Middle frontal gyrus (tissue), 1 donor: ENCODE measurements at regions not wholly inside any gene's neighbourhood (a gene's known extent, or its start where the extent isn't known, plus 50 kb on each side); places are given as distances from the start of the nearest gene placed in this dataset.

Source experiments
- DNase-seq: peaks from one replicate; pipeline ENCODE4 v3.0.0-alpha.2; 2015; ENCODE audit warnings: low spot score; ENCODE audit errors: extremely low spot score

- no peak for DNase-seq
These were observed 102.3 kb upstream of the PFN2 start for GRCh38 chr3:150073031-150073430.

DNA sequence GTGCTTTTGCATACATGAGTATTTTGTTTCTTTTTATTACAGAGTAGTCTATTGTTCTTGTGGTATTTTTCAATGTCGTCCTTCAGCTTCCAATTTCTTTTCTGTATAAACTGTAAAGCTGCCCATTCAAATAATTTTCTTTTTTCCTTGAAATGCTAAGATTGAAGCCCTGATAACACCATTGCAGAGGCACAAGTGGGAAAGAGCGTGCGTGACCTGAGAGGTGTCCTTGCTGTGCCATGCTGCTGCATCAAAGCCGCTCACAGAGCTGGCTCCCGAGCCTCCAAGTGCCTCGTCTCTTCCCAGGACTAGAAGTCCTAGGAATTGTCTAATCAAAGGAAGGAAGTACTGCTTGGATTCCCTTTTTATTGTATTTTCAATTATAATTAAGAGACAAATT, 101.9 kb upstream of the PFN2 start:
- no peak for DNase-seq

DNA sequence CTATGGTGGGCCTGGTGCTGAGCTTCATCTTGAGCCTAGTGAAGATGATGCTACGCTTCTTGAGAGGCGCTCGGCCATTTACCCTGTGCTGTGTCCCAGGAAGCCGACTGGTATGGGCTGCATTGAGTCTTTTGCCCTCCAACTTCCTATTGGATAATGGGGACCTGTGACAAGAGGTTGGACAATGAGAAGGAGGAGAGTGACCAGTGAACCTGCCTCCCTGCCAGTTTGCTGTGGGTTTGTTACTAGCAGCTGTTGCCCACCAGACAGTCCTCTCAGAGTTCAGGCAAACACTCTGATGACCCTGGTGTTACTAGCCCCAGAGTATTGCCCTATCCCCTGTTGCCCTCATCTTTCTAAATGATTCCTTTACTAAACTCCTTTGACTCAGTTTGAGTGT, 99.6 kb upstream of the PFN2 start:
- DNase-seq, result no peak

DNA sequence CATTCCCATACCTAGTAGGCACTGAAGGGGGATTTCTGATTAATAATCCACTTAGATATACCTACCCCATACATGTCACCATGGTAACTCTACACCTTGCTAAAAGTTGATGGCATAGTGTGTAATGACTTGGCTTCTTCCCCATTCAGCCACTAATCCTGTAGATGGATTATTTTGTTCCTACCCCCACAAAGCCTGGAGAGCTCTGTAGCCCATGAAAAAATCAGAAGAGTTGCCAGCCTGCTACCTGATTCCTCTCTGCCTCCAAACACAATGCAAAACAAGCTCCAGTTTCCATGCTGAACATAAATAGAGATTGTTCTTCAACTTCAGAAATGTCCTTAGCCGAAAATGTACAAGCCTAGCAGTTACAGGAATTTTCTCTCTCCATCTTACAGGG, 98.9 kb upstream of the PFN2 start:
- no peak for DNase-seq

GRCh38 chr3:150069154-150069527, 98.4 kb upstream of the PFN2 start:
- no peak for DNase-seq

GRCh38 chr3:150068440-150069153, 97.9 kb upstream of the PFN2 start:
- no peak for DNase-seq

DNA sequence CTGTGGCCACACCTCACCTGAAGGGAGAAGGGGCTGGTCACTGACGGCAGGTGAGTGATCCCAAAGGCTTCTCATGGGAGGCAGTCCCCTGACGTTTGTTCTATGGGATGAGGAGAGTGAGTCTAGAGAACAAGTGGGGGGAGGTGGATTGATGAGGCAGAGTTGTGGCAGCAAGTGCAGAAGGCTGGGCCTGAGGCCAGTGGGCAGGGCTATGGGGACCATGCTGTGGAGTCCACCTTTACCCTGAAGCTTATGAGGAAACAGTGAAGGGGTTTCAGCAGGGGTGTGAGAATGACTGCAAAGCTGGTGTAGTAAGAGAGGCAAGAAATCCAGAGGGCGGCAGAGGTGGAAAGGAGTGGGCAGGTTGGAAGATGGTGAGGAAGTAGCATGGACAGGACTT, 96.9 kb upstream of the PFN2 start:
- DNase-seq, result no peak

- DNase-seq, result no peak
These were observed 94.3 kb upstream of the PFN2 start for GRCh38 chr3:150064971-150065370.

GRCh38 chr3:150063237-150063636, 92.5 kb upstream of the PFN2 start:
- DNase-seq, result no peak

DNA sequence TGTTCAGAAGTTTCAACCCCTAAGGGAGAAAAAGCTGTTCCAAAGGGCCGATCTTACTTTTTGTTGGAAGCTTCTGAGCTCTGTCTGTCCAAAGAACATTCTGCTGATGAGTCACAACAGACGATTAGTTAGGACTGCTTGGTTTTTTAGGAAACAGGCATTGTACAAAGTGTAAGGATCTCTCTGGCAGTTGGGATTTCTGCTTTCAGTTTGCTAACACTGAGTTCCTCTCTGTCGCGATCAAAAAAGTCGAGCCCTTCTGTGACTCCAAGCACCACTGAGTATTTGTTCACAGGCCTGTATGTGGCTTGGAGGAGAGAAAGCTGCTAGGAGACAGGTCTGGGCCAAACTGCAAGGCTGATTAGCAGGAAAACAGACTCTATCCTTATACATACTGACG, 91.8 kb upstream of the PFN2 start:
- DNase-seq, result no peak

DNA sequence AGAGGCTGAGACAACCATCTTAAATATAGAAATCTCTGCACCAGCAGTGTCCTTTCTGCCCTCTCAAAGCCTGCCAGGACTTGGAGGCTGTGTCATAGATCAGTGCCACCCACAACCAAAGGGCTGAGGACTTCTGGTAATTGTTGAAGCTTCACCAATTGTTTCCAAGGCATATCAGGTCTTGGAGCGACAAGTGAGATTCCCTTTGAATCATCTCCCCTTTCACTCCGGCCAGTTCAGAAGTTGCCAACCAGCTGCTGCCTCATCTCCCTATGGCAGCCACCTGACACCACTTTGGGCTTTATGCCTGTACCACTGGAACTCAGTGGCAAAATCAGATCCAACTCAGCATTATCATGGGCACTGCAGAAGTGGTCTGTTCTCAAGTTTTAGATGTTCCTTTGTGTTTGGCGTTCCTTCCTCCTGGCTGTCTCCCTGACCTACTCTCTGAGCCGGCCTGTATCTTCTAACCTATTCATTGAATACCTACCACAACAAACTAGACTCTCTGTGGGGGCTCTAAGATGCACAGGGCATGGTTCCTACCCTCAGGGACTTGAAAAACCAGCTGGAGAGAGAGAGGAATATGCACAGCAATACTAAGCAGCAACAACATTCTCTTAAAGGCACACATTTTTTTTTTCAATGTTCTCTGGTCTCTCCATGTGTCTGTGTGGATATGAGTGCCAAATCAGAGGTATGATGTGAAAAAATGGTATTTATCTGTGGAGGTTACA, 90.8 kb upstream of the PFN2 start:
- no peak for DNase-seq

DNA sequence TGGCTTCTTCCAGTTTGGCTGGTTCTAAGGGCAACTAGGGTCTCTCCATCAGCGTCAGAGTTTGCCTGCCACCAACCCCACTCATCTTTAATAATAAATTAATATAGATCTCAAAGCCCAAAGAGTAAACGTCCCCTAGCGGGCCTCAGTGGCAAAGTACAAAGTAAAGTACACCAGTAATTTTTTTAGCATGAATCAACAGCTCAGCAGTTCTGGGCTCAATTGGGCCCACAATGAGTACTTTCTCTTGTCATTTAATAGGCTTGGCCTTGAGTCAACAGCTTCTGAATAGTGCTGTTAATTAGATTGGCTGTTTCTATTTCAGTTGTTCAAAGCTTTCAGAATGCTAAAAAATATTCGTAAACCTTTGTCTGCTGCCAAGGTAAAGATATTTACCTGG, 89.0 kb upstream of the PFN2 start:
- DNase-seq, result no peak

- DNase-seq, result no peak
These were observed 88.5 kb upstream of the PFN2 start for GRCh38 chr3:150059241-150059640.

DNA sequence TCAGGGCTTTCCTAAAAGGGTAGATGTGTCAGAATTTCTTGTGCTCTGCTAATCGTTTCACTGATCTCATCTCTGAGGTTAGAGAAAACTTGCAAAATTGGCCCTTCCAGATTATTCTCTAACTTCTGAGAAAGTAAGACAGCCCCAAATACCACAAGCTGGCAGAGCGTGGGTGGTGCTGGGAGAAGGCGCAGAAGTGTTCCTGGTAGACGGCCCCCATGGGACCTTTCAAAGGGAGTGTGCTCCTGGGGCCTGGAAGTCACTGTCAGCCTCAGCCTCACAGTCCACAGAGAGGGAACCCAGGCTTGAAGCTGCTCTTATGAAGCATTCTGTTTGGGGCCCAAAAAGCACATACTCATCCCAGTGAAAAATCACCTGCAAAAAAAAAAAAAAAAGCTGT, 86.5 kb upstream of the PFN2 start:
- DNase-seq, result no peak

DNA sequence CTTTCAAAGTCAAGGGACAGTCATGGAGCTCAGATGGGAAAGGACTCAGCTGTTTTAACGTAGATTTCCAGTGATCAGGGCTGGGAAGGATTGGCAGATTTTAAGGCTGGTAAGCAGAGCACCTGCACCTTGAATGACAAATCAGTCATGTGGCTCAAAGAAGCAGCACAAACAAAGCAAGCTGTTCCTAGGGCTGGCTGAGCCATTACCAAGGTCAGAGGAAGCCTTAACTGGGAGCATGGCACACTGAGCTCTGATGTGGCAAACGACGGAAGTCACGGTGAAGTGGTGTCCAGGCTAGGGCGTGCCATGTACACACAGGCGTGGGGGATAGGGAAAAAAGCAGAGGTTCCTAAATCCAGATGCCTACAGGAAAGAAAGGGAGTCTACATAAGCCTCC, 84.6 kb upstream of the PFN2 start:
- DNase-seq, result no peak

GRCh38 chr3:150054635-150055034, 83.9 kb upstream of the PFN2 start:
- DNase-seq, result no peak

DNA sequence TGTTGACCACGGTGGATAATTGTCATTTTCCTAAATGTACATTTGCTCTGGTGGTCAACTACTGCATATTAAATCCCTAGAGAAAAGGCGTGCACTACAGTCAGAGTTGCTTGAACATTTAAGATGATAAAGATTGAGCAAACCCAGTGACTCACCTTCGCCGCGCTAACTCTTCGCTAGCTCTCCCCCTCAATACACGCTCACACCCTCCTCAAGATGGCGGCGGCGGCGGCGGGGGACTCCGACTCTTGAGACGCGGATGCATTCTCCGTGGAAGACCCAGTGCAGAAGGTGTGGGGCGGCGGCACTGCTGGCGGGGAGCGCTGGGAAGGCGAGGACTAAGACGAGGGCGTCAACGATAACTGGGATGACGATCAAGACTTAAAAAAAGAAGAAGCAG, 79.8 kb upstream of the PFN2 start:
- DNase-seq, result no peak

DNA sequence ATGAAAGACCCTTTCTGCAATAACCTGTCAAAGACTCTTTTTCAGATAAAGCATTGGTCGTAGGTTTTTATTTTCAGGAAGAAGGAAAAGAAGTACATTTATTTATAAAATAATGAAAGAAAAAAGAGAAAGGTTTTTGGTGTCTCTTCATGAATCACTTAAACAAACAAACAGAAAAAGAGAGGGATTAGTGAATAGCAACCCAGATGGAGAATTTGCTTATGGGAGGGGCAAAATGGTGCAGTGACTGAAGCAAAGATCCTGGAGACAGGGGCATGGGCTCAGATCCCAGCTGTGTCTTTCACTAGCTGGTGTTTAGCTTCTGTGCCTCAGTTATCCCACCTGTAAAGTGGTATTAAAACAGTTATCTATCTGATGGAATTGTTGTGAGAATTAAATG, 78.6 kb upstream of the PFN2 start:
- DNase-seq, result no peak

GRCh38 chr3:150041877-150042276, 71.2 kb upstream of the PFN2 start:
- DNase-seq, result no peak

DNA sequence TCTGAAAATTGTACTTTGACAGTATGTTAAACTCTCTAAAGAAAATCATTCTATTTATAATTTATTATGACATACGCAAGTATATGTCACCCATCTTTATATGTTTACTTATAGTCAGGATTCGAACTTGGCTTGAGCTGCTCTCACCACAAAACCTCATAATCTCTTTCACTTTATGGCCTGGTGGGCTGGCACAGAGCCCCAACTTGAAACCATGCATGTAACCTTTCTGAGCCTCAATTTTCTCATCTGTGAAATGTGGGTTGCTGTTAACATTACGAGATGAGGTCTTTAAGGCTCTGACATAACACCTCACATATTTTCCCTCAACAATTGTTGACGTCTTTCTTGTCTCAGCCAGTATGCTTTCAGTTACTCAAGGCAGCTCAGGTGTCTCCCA, 69.4 kb upstream of the PFN2 start:
- no peak for DNase-seq

DNA sequence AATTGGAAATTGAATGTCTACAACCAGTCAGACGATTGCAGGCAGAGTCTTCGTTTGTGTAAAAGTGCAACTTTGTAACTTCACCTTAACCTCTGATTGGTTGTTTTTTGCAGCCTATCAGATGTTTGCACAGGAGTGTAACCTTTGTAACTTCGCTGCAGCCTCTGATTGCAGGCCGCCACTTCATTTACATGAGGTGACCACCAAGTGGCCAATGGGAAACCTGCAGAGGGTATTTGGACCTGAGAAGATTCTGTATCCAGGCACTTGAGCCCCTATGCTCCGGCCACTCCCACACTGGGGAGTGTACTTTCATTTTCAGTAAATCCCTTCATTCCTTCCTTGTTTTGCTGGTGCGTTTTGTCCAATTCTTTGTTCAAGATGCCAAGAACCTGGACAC, 68.1 kb upstream of the PFN2 start:
- DNase-seq, result no peak

GRCh38 chr3:150036780-150037179, 66.1 kb upstream of the PFN2 start:
- no peak for DNase-seq

DNA sequence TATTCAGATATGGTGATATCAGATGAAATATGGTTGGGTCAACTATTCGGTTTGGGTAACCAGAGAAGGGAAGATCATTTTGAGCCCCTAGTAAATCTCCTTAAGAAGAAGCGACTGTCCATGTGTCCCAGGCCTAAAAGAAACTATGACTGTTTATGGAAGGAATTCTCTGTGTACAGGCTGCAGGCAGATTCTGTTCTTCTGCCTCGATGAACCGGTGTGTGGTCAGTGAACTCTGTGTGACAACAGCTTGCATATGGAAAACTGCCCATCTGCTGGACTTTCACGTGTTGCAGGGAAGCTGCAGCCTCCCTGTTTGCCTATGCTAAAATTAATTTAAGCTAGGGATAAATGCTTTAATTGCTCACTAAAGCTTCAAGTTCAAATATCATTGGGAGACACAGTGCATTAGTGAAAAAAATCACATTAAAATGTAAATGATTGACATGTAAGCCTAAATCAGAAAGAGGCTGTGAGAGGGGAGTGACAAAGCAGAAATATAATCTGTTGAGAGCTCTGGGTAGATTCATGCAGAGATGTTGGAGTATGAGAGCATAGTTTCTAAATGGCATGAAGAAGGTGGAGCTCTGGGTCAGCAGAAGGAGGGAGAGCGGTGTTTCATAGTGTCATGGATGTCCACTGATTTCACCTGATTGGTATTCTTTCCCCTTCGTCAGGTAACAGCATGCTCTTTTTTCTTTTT, 65.4 kb upstream of the PFN2 start:
- no peak for DNase-seq
